GM23248 (cell line): ENCODE measurements at regions not wholly inside any gene's neighbourhood (a gene's known extent, or its start where the extent isn't known, plus 50 kb on each side); places are given as distances from the start of the nearest gene placed in this dataset.
"Not testable (repeated sequence)": the region's sequence is repeated elsewhere in the genome, so short reads cannot be mapped to it uniquely, and the experiment has no call there.

Experiments
- DNase-seq: peaks from one replicate; pipeline ENCODE4 v3.0.0-alpha.2; 2015
- H2AFZ ChIP-seq: fragments of 200-600 bp; sonication (generic); 2 replicates; pipeline ENCODE4 v1.6.1; 2016; ENCODE audit warnings: antibody characterized with exemption
- H3F3A ChIP-seq: fragments of 200-600 bp; sonication (generic); 2 replicates; pipeline ENCODE4 v1.6.1; 2016; ENCODE audit warnings: mild to moderate bottlenecking, antibody characterized with exemption, mixed run types; ENCODE audit not compliant: insufficient read depth
- H3K27ac ChIP-seq: fragments of 200-600 bp; sonication (generic); 2 replicates; pipeline ENCODE4 v1.5.1; 2016; ENCODE audit warnings: mild to moderate bottlenecking
- H3K27me3 ChIP-seq: fragments of 200-600 bp; sonication (generic); replicated peaks from 2 replicates; pipeline ENCODE4 v1.6.1; 2016; ENCODE audit warnings: mild to moderate bottlenecking; ENCODE audit not compliant: insufficient read depth
- H3K36me3 ChIP-seq: fragments of 200-600 bp; sonication (generic); 2 replicates; pipeline ENCODE4 v1.6.1; 2016; ENCODE audit warnings: low read depth, mild to moderate bottlenecking
- H3K4me1 ChIP-seq: fragments of 200-600 bp; sonication (generic); 2 replicates; pipeline ENCODE4 v1.6.1; 2016; ENCODE audit warnings: mild to moderate bottlenecking; ENCODE audit not compliant: insufficient read depth
- H3K4me2 ChIP-seq: fragments of 200-600 bp; sonication (generic); one replicate; pipeline ENCODE4 v1.6.1; 2016; ENCODE audit warnings: mild to moderate bottlenecking; ENCODE audit not compliant: unreplicated experiment
- H3K4me3 ChIP-seq: fragments of 200-600 bp; sonication (generic); 2 replicates; pipeline ENCODE4 v1.5.1; 2016; ENCODE audit warnings: mild to moderate bottlenecking
- H3K79me2 ChIP-seq: fragments of 200-600 bp; sonication (generic); 2 replicates; pipeline ENCODE4 v1.6.1; 2016; ENCODE audit warnings: mild to moderate bottlenecking; ENCODE audit not compliant: insufficient read depth
- H3K9ac ChIP-seq: fragments of 200-600 bp; sonication (generic); 2 replicates; pipeline ENCODE4 v1.6.1; 2016; ENCODE audit warnings: mild to moderate bottlenecking
- H3K9me2 ChIP-seq: fragments of 200-600 bp; sonication (generic); 2 replicates; pipeline ENCODE4 v1.6.1; 2016; ENCODE audit warnings: mixed run types, mild to moderate bottlenecking, moderate library complexity; ENCODE audit not compliant: insufficient read depth
- H3K9me3 ChIP-seq: fragments of 200-600 bp; sonication (generic); one replicate; pipeline ENCODE4 v1.6.1; 2017; ENCODE audit warnings: low read depth
- H4K20me1 ChIP-seq: fragments of 200-600 bp; sonication (generic); 2 replicates; pipeline ENCODE4 v1.6.0; 2016; ENCODE audit not compliant: insufficient read depth
- EZH2 ChIP-seq: fragments of 200-600 bp; sonication (generic); IDR thresholded peaks from 2 replicates; pipeline ENCODE4 v1.6.1; 2018; ENCODE audit warnings: antibody characterized with exemption, mild to moderate bottlenecking; ENCODE audit not compliant: insufficient read depth, poor library complexity, severe bottlenecking
- EZH2phosphoT487 ChIP-seq: fragments of 200-600 bp; sonication (generic); IDR thresholded peaks from 2 replicates; pipeline ENCODE4 v1.6.1; 2018; ENCODE audit warnings: antibody characterized with exemption, moderate library complexity, mild to moderate bottlenecking, low read depth; ENCODE audit not compliant: insufficient read depth
- WGBS, 2 experiments: methylation state at CpG; one replicate each; pipeline ENCODE4 v1.1.6; 2015 to 2017; ENCODE audit warnings: low lambda C conversion rate in 2 of 2, low coverage in 1 of 2; ENCODE audit errors: missing lambda C conversion rate in 2 of 2; 5-methylcytosine and 5-hydroxymethylcytosine counted together
- in situ Hi-C: fragments of 300-500 bp; cut with MboI; formaldehyde crosslinking; loops from 2 replicates; pipeline ENCODE4 v1.15.0; 2020

DNA sequence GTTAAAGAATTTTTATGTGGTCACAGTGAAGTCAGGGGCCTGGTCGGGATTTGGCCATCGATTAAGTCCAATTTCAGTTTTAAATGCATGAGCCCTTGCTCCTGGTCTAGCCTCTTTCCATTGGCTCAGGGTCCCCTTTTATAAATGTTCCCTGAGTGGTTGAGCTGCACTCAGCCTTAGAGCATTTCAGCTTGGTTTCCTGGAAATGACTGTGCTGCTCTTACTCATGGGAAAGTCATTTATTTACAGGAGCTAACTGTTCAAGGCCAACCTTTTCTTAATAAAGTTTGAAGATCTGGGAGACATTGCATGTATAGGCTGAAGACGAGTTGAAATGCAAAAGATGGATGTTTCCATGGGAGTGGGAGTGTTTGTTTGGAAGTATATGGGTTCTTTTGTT, 98.8 kb upstream of the CLNK start:
- Histone ChIP-seq H3K27ac (0 out of 2 replicates have a peak overlapping the region, but pooled peaks have one; percentile 9), H3K27me3 (no peaks in the 10 kb centered on the region), H3K4me1 (peaks cover 11% of the 10 kb centered on the region; the same call in 1 of the 2 replicates), H3K4me2 (peak overlapping the region; percentile 21), H4K20me1 (no peaks in the 10 kb centered on the region), H3K9me3 (no peaks in the 10 kb centered on the region), H3K9me2 (no peaks in the 10 kb centered on the region), H3K36me3 (no peaks in the 10 kb centered on the region), H3K79me2 (no peaks in the 10 kb centered on the region), H3K9ac (no peak overlapping the region), H3F3A (no peaks in the 10 kb centered on the region), H2AFZ (peak overlapping the region; percentile 55), H3K4me3 (no peak overlapping the region)
- peak; percentile 66 for DNase-seq
- WGBS, 2 experiments, result 8 to 10% methylated on average over 3 of the region's 3 CpGs
- no peak for TF ChIP-seq EZH2phosphoT487
- no peak for TF ChIP-seq EZH2
- in situ Hi-C loops, result no loop called here

DNA sequence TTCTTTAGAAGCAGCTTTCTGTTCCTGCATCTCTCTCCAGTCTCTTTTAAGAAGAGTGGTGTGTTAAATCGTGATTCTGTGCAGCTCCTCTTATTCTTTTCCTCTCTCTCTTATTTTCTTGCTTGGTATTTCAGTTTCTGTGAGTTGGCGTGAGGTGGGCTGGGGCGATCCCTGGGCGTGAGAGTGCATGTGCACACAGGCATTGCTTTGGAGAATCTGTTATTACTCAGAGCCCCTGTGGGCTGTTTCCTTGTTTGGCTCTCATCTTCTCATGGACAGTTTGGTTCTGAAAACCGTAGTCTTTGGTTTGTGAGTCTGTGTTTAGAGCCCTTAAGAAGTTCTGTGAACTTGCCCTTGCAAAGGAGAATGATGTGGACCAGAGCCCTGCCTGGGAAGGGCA, 97.2 kb upstream of the CLNK start:
- Histone ChIP-seq H3F3A (no peaks in the 10 kb centered on the region), H3K4me2 (no peak overlapping the region), H2AFZ (no peak overlapping the region), H3K27me3 (no peaks in the 10 kb centered on the region), H3K79me2 (no peaks in the 10 kb centered on the region), H4K20me1 (no peaks in the 10 kb centered on the region), H3K36me3 (no peaks in the 10 kb centered on the region), H3K27ac (no peak overlapping the region), H3K9me2 (no peaks in the 10 kb centered on the region), H3K9ac (no peak overlapping the region), H3K9me3 (no peaks in the 10 kb centered on the region), H3K4me3 (no peak overlapping the region), H3K4me1 (peaks cover 11% of the 10 kb centered on the region; the same call in 1 of the 2 replicates)
- in situ Hi-C loops, result no loop called here
- WGBS, 2 experiments, result 44 to 50% methylated on average over 5 of the region's 5 CpGs
- DNase-seq, result no peak
- TF ChIP-seq EZH2phosphoT487, result no peak
- no peak for TF ChIP-seq EZH2

DNA sequence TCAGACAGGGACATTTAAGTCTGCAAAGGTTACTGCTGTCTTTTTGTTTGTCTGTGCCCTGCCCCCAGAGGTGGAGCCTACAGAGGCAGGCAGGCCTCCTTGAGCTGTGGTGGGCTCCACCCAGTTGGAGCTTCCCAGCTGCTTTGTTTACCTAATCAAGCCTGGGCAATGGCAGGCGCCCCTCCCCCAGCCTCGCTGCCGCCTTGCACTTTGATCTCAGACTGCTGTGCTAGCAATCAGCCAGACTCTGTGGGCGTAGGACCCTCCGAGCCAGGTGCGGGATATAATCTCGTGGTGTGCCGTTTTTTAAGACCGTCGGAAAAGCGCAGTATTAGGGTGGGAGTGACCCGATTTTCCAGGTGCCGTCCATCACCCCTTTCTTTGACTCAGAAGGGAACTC, 96.2 kb upstream of the CLNK start:
- H3K36me3 ChIP-seq, H4K20me1 ChIP-seq, H3K9me2 ChIP-seq, H3F3A ChIP-seq, H3K4me2 ChIP-seq, H3K4me3 ChIP-seq, H3K9ac ChIP-seq, in situ Hi-C loops, H3K79me2 ChIP-seq, H3K27me3 ChIP-seq, H3K9me3 ChIP-seq, DNase-seq, H2AFZ ChIP-seq, H3K27ac ChIP-seq: not testable (repeated sequence)
- WGBS, 2 experiments, result 78 to 82% methylated on average over 13 of the region's 13 CpGs
- peaks cover 11% of the 10 kb centered on the region; the same call in 1 of the 2 replicates for H3K4me1 ChIP-seq

DNA sequence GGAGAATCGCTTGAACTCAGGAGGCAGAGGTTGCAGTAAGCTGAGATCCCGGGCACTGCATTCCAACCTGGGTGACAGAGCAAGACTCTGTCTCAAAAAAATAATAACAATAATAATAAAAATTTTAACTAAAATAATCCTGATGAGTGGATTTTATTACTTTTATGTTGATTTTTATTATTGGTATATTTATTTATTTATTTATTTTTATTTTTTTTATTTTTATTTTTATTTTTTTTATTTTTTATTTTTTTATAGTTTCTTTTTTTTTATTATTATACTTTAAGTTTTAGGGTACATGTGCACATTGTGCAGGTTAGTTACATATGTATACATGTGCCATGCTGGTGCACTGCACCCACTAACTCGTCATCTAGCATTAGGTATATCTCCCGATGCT, 90.6 kb upstream of the CLNK start:
- H3K9ac ChIP-seq, H3K4me3 ChIP-seq, H3F3A ChIP-seq, H4K20me1 ChIP-seq, DNase-seq, H3K36me3 ChIP-seq, H3K79me2 ChIP-seq, H3K9me2 ChIP-seq, H3K27me3 ChIP-seq, in situ Hi-C loops, H3K4me1 ChIP-seq, H2AFZ ChIP-seq, H3K9me3 ChIP-seq, H3K27ac ChIP-seq, H3K4me2 ChIP-seq: not testable (repeated sequence)
- 72 to 75% methylated on average over 4 of the region's 4 CpGs for WGBS, 2 experiments

DNA sequence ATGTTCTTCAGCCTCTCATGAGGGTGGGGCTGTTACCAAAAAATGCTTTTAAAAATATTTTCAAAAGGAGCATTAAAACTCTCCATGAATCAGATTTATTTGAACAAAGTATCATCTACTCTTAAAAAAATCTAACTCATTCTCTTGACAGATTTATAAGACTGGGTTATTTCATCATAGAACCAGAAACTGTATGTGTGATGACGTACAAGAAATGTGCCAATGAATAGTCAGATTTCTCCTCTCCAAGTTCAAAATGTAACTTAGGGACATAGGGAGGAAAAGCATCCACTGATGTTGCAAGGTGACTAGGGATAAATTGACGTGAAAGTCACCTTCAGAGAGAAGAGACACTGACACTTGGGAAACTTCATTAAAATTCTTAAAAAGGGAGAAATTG, 89.1 kb upstream of the CLNK start:
- in situ Hi-C loops, result no loop called here
- Histone ChIP-seq H2AFZ (no peak overlapping the region), H3K9me3 (no peaks in the 10 kb centered on the region), H3K79me2 (no peaks in the 10 kb centered on the region), H3K4me2 (no peak overlapping the region), H3F3A (no peaks in the 10 kb centered on the region), H4K20me1 (no peaks in the 10 kb centered on the region), H3K4me3 (no peak overlapping the region), H3K36me3 (no peaks in the 10 kb centered on the region), H3K9ac (no peak overlapping the region), H3K27ac (no peak overlapping the region), H3K27me3 (no peaks in the 10 kb centered on the region), H3K9me2 (no peaks in the 10 kb centered on the region), H3K4me1 (no peaks in the 10 kb centered on the region)
- TF ChIP-seq EZH2phosphoT487 (no peak), EZH2 (no peak)
- WGBS, 2 experiments, result 28 to 34% methylated on average over 2 of the region's 2 CpGs
- no peak for DNase-seq
